Endothelial cell of umbilical vein (primary cell): ENCODE measurements at regions not wholly inside any gene's neighbourhood (a gene's known extent, or its start where the extent isn't known, plus 50 kb on each side); places are given as distances from the start of the nearest gene placed in this dataset.

Source experiments
- EZH2 ChIP-seq: IDR thresholded peaks from 2 replicates; pipeline ENCODE4 v1.6.1; 2012; ENCODE audit warnings: borderline replicate concordance, low read depth, mild to moderate bottlenecking, moderate library complexity, low read length, inconsistent platforms; ENCODE audit not compliant: severe bottlenecking
- JUN ChIP-seq: IDR thresholded peaks from 2 replicates; pipeline ENCODE4 v1.6.1; 2011; ENCODE audit warnings: borderline replicate concordance, low read depth; ENCODE audit not compliant: insufficient read length, insufficient read depth
- POLR2A ChIP-seq: IDR thresholded peaks from 2 replicates; pipeline ENCODE4 v1.6.1; 2012; ENCODE audit warnings: low read depth, mild to moderate bottlenecking, control low read depth, low read length
- POLR2AphosphoS5 ChIP-seq: IDR thresholded peaks from 2 replicates; pipeline ENCODE4 v1.6.1; 2012; ENCODE audit warnings: low read depth, mild to moderate bottlenecking, control low read depth, low read length, moderate library complexity; ENCODE audit not compliant: insufficient read depth
- TF ChIP-seq, protein P1 (sequence below), 2 donors: IDR thresholded peaks; 1 replicate in 1 of 2; 2 replicates in 1 of 2; pipeline ENCODE4 v1.5.1; 2011; ENCODE audit warnings: low read length in 2 of 2, mild to moderate bottlenecking in 2 of 2, moderate library complexity in 2 of 2, control low read depth in 1 of 2, inconsistent platforms in 1 of 2, low read depth in 1 of 2; ENCODE audit not compliant: insufficient read depth in 1 of 2; ENCODE audit errors: extremely low read depth in 1 of 2
- TF ChIP-seq, protein P2 (sequence below): IDR thresholded peaks from 2 replicates; pipeline ENCODE4 v1.6.1; 2011; ENCODE audit not compliant: insufficient read depth, insufficient read length

DNA sequence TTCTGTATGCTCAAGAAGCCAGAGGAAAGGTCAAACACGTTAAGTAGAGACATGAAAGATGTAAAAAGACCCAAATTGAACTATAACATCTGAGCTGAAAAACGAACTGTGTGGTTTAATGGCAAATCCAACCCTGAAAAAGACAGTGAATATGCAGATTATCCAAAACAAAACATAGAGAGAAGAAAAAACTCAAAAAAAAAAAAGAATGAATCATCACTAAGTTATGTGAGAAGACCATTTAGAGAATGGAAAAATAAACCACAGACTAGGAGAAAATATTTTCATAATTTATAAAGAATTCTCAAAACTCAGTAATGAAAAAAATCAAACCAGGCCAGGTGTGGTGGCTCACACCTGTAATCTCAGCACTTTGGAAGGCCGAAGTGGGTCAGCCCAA is 253.3 kb downstream of the PLPP3 start:
- TF ChIP-seq, protein P1, sequence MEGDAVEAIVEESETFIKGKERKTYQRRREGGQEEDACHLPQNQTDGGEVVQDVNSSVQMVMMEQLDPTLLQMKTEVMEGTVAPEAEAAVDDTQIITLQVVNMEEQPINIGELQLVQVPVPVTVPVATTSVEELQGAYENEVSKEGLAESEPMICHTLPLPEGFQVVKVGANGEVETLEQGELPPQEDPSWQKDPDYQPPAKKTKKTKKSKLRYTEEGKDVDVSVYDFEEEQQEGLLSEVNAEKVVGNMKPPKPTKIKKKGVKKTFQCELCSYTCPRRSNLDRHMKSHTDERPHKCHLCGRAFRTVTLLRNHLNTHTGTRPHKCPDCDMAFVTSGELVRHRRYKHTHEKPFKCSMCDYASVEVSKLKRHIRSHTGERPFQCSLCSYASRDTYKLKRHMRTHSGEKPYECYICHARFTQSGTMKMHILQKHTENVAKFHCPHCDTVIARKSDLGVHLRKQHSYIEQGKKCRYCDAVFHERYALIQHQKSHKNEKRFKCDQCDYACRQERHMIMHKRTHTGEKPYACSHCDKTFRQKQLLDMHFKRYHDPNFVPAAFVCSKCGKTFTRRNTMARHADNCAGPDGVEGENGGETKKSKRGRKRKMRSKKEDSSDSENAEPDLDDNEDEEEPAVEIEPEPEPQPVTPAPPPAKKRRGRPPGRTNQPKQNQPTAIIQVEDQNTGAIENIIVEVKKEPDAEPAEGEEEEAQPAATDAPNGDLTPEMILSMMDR (IDR thresholded peaks at IDR 0.05; ENCODE audit: extremely low read depth in 1 of 2, insufficient read depth in 1 of 2, low read depth in 1 of 2, low read length in 2 of 2): no peak
- no peak for TF ChIP-seq EZH2
- TF ChIP-seq POLR2A: no peak
- no peak for TF ChIP-seq POLR2AphosphoS5
- TF ChIP-seq, protein P2, sequence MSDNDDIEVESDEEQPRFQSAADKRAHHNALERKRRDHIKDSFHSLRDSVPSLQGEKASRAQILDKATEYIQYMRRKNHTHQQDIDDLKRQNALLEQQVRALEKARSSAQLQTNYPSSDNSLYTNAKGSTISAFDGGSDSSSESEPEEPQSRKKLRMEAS: no peak
- TF ChIP-seq JUN: peak; percentile 7
